OCI-LY7 (cell line): ENCODE measurements at regions not wholly inside any gene's neighbourhood (a gene's known extent, or its start where the extent isn't known, plus 50 kb on each side); places are given as distances from the start of the nearest gene placed in this dataset.
"Not testable (repeated sequence)": the region's sequence is repeated elsewhere in the genome, so short reads cannot be mapped to it uniquely, and the experiment has no call there.

ENCODE experiments used
- BruUV-seq: library from RNA; stranded (reverse); fragments of 400-500 nt; replicated peaks from 2 replicates; lab custom pipeline; 2021; lab: Mats Ljungman, UMichigan
- CTCF ChIA-PET: fragments of 300-600 bp; sonication (Branson Sonifier 250); formaldehyde crosslinking; loops from one replicate; lab custom pipeline; 2022; ENCODE audit warnings: antibody characterized with exemption; ENCODE audit not compliant: unreplicated experiment; lab: Charles Lee
- POLR2A ChIA-PET: fragments of 300-600 bp; sonication (Branson Sonifier 250); formaldehyde crosslinking; loops from one replicate; lab custom pipeline; 2022; ENCODE audit warnings: antibody characterized with exemption; lab: Charles Lee
- DNase-seq: peaks from one replicate; pipeline ENCODE4 v3.0.0-alpha.2; 2015; ENCODE audit warnings: low spot score
- H2AFZ ChIP-seq: fragments of 200-600 bp; sonication (generic), shearing (Covaris generic); 2 replicates; pipeline ENCODE4 v1.6.1; 2014; ENCODE audit warnings: mild to moderate bottlenecking, antibody characterized with exemption, low read length, moderate library complexity
- H3K27ac ChIP-seq: fragments of 200-600 bp; sonication (generic); 2 replicates; pipeline ENCODE4 v1.5.1; 2014; ENCODE audit warnings: mixed run types, low read depth, mild to moderate bottlenecking, moderate library complexity, low read length, inconsistent platforms; ENCODE audit not compliant: poor library complexity, severe bottlenecking
- H3K36me3 ChIP-seq: fragments of 200-600 bp; sonication (generic); 2 replicates; pipeline ENCODE4 v1.6.1; 2014; ENCODE audit warnings: mild to moderate bottlenecking, antibody characterized with exemption, low read length, moderate library complexity, mixed read lengths; ENCODE audit not compliant: insufficient read depth
- H3K4me1 ChIP-seq: fragments of 200-600 bp; sonication (generic); 2 replicates; pipeline ENCODE4 v1.5.1; 2014; ENCODE audit warnings: mild to moderate bottlenecking, low read length; ENCODE audit not compliant: insufficient read depth, poor library complexity, severe bottlenecking
- H3K4me2 ChIP-seq: fragments of 200-600 bp; sonication (generic); 2 replicates; pipeline ENCODE4 v1.6.1; 2014; ENCODE audit warnings: mild to moderate bottlenecking, low read length
- H3K4me3 ChIP-seq: fragments of 200-600 bp; sonication (generic); 2 replicates; pipeline ENCODE4 v1.5.1; 2014; ENCODE audit warnings: mild to moderate bottlenecking, low read depth, low read length; ENCODE audit not compliant: poor library complexity, severe bottlenecking
- H3K79me2 ChIP-seq: fragments of 200-600 bp; sonication (generic); 2 replicates; pipeline ENCODE4 v1.6.1; 2016; ENCODE audit warnings: low read depth, mild to moderate bottlenecking, low read length, moderate library complexity, mixed read lengths; ENCODE audit not compliant: insufficient read depth
- H3K9me2 ChIP-seq: fragments of 200-600 bp; sonication (generic); 2 replicates; pipeline ENCODE4 v1.6.1; 2016; ENCODE audit warnings: mild to moderate bottlenecking, low read length, mixed read lengths; ENCODE audit not compliant: insufficient read depth
- H3K9me3 ChIP-seq: fragments of 200-600 bp; sonication (generic); 2 replicates; pipeline ENCODE4 v1.6.1; 2014; ENCODE audit warnings: mild to moderate bottlenecking, mixed run types, low read length, mixed read lengths
- H4K20me1 ChIP-seq: fragments of 200-600 bp; sonication (generic); 2 replicates; pipeline ENCODE4 v1.6.1; 2014; ENCODE audit warnings: mild to moderate bottlenecking, antibody characterized with exemption, low read length, moderate library complexity, mixed read lengths; ENCODE audit not compliant: insufficient read depth
- CTCF ChIP-seq: fragments of 200-600 bp; sonication (generic); conservative IDR thresholded peaks from 2 replicates; pipeline ENCODE4 v1.5.1; 2014; ENCODE audit warnings: mild to moderate bottlenecking, antibody characterized with exemption, low read length, moderate library complexity, mixed read lengths
- EZH2phosphoT487 ChIP-seq: fragments of 200-600 bp; sonication (generic); IDR thresholded peaks from 2 replicates; pipeline ENCODE4 v1.6.1; 2018; ENCODE audit warnings: low read depth, borderline replicate concordance, mild to moderate bottlenecking, mixed run types, antibody characterized with exemption, low read length, moderate library complexity, mixed read lengths
- intact Hi-C: fragments of 100-400 bp; cut with micrococcal nuclease; formaldehyde crosslinking; loops from one replicate; pipeline ENCODE4 v1.10.0; 2022; ENCODE audit not compliant: unreplicated experiment

GRCh38 chr1:30160999-30161689 is 562.2 kb downstream of the MATN1 start:
- Histone ChIP-seq H4K20me1 (no peaks in the 10 kb centered on the region), H3K27ac (no peak overlapping the region), H3K4me3 (no peak overlapping the region), H3K79me2 (no peaks in the 10 kb centered on the region), H3K4me1 (no peaks in the 10 kb centered on the region), H3K36me3 (no peaks in the 10 kb centered on the region), H3K9me2 (no peaks in the 10 kb centered on the region), H3K9me3 (no peaks in the 10 kb centered on the region), H3K4me2 (no peak overlapping the region), H2AFZ (no peak overlapping the region)
- ChIA-PET CTCF (no interaction called here), POLR2A (no interaction called here)
- DNase-seq, result no peak
- TF ChIP-seq EZH2phosphoT487 (no peak), CTCF (no peak)
- intact Hi-C loops, result no loop called here
- no TSS peak for BruUV-seq

- no peaks in the 10 kb centered on the region for H3K36me3 ChIP-seq
Observed at GRCh38 chr1:30159015-30159414, 564.4 kb downstream of the MATN1 start.

GRCh38 chr1:30155698-30156097 is 567.7 kb downstream of the MATN1 start:
- H3K36me3 ChIP-seq, CTCF ChIA-PET, intact Hi-C loops, H4K20me1 ChIP-seq, H3K4me3 ChIP-seq, POLR2A ChIA-PET, H3K9me3 ChIP-seq, H3K9me2 ChIP-seq, H2AFZ ChIP-seq, BruUV-seq, H3K4me1 ChIP-seq, H3K4me2 ChIP-seq, H3K79me2 ChIP-seq, DNase-seq, H3K27ac ChIP-seq: not testable (repeated sequence)

More at GRCh38 chr1:30159015-30159414, 564.4 kb downstream of the MATN1 start:
- no TSS peak for BruUV-seq
- no peaks in the 10 kb centered on the region for H3K9me2 ChIP-seq
- CTCF ChIA-PET, result no interaction called here
- POLR2A ChIA-PET, result no interaction called here
- intact Hi-C loops, result no loop called here
- no peaks in the 10 kb centered on the region for H3K4me1 ChIP-seq
- no peak overlapping the region for H3K4me3 ChIP-seq
- TF ChIP-seq EZH2phosphoT487 (no peak), CTCF (no peak)
- H3K9me3 ChIP-seq, result no peaks in the 10 kb centered on the region
- H3K4me2 ChIP-seq, result no peak overlapping the region
- no peaks in the 10 kb centered on the region for H3K79me2 ChIP-seq
- no peaks in the 10 kb centered on the region for H4K20me1 ChIP-seq
- no peak overlapping the region for H2AFZ ChIP-seq
- no peak overlapping the region for H3K27ac ChIP-seq
- no peak for DNase-seq

- not testable (repeated sequence) for H4K20me1 ChIP-seq, H3K36me3 ChIP-seq
Observed at GRCh38 chr1:30155253-30155652, 568.1 kb downstream of the MATN1 start.

More at GRCh38 chr1:30155253-30155652, 568.1 kb downstream of the MATN1 start:
- H3K9me2 ChIP-seq, CTCF ChIA-PET, POLR2A ChIA-PET, H3K27ac ChIP-seq, BruUV-seq, H3K4me3 ChIP-seq, H3K4me1 ChIP-seq, H3K4me2 ChIP-seq, DNase-seq, H3K9me3 ChIP-seq, H3K79me2 ChIP-seq, intact Hi-C loops, H2AFZ ChIP-seq: not testable (repeated sequence)
